H9 (cell line): ENCODE measurements at regions not wholly inside any gene's neighbourhood (a gene's known extent, or its start where the extent isn't known, plus 50 kb on each side); places are given as distances from the start of the nearest gene placed in this dataset.

Experiments used
- DNase-seq: peaks from one replicate; pipeline ENCODE4 v3.0.0-alpha.2; 2017
- H2AFZ ChIP-seq: one replicate; pipeline ENCODE4 v1.6.1; 2013; ENCODE audit warnings: mild to moderate bottlenecking, low read length, control low read depth, moderate library complexity
- H2AK5ac ChIP-seq: 2 replicates; pipeline ENCODE4 v1.6.1; 2013; ENCODE audit warnings: low read length, control low read depth, mixed read lengths; ENCODE audit not compliant: insufficient read length
- H2BK120ac ChIP-seq: one replicate; pipeline ENCODE4 v1.6.1; 2013; ENCODE audit warnings: low read depth, mild to moderate bottlenecking, low read length, control low read depth, inconsistent platforms; ENCODE audit not compliant: poor library complexity, severe bottlenecking
- H2BK12ac ChIP-seq: 2 replicates; pipeline ENCODE4 v1.6.1; 2013; ENCODE audit warnings: low read length, control low read depth, mixed read lengths, low read depth; ENCODE audit not compliant: insufficient read length
- H2BK15ac ChIP-seq: 2 replicates; pipeline ENCODE4 v1.6.1; 2013; ENCODE audit warnings: low read depth, low read length, control low read depth
- H2BK20ac ChIP-seq: one replicate; pipeline ENCODE4 v1.6.1; 2013; ENCODE audit warnings: low read depth, mild to moderate bottlenecking, low read length, control low read depth, inconsistent platforms; ENCODE audit not compliant: poor library complexity, severe bottlenecking
- H2BK5ac ChIP-seq: 2 replicates; pipeline ENCODE4 v1.6.1; 2013; ENCODE audit warnings: low read length, control low read depth, mixed read lengths; ENCODE audit not compliant: insufficient read length
- H3K14ac ChIP-seq: 2 replicates; pipeline ENCODE4 v1.6.1; 2013; ENCODE audit warnings: low read length, control low read depth; ENCODE audit not compliant: insufficient read depth
- H3K18ac ChIP-seq: 2 replicates; pipeline ENCODE4 v1.6.1; 2013; ENCODE audit warnings: low read depth, mild to moderate bottlenecking, mixed read lengths, low read length, control low read depth; ENCODE audit not compliant: insufficient read length
- H3K23ac ChIP-seq: 2 replicates; pipeline ENCODE4 v1.6.1; 2013; ENCODE audit warnings: low read length, control low read depth, mixed read lengths, low read depth; ENCODE audit not compliant: insufficient read length
- H3K23me2 ChIP-seq: 2 replicates; pipeline ENCODE4 v1.6.1; 2013; ENCODE audit warnings: low read depth, mild to moderate bottlenecking, mixed read lengths, low read length, control low read depth; ENCODE audit not compliant: insufficient read length, poor library complexity, severe bottlenecking
- H3K27ac ChIP-seq: 2 replicates; pipeline ENCODE4 v1.5.1; 2013; ENCODE audit warnings: low read length, control low read depth, mixed read lengths, low read depth; ENCODE audit not compliant: insufficient read length
- H3K27me3 ChIP-seq: 2 replicates; pipeline ENCODE4 v1.6.1; 2013; ENCODE audit warnings: low read length, control low read depth, inconsistent platforms; ENCODE audit not compliant: insufficient read depth
- H3K4ac ChIP-seq: 2 replicates; pipeline ENCODE4 v1.6.1; 2013; ENCODE audit warnings: low read depth, mild to moderate bottlenecking, control low read depth, inconsistent platforms, low read length, moderate library complexity
- H3K4me1 ChIP-seq: 2 replicates; pipeline ENCODE4 v1.6.1; 2013; ENCODE audit warnings: low read length, control low read depth, inconsistent platforms; ENCODE audit not compliant: insufficient read depth
- H3K4me2 ChIP-seq: 2 replicates; pipeline ENCODE4 v1.6.1; 2013; ENCODE audit warnings: low read length, control low read depth, mixed read lengths; ENCODE audit not compliant: insufficient read length, insufficient read depth
- H3K56ac ChIP-seq: 2 replicates; pipeline ENCODE4 v1.6.1; 2013; ENCODE audit warnings: low read depth, mild to moderate bottlenecking, mixed read lengths, low read length, control low read depth; ENCODE audit not compliant: insufficient read length
- H3K79me1 ChIP-seq: 2 replicates; pipeline ENCODE4 v1.6.1; 2013; ENCODE audit warnings: low read depth, mild to moderate bottlenecking, moderate library complexity, low read length, control low read depth, inconsistent platforms; ENCODE audit not compliant: insufficient read depth, poor library complexity, severe bottlenecking
- H3K79me2 ChIP-seq: 2 replicates; pipeline ENCODE4 v1.6.1; 2013; ENCODE audit warnings: low read length, control low read depth, inconsistent platforms; ENCODE audit not compliant: insufficient read depth
- H3K9ac ChIP-seq: 2 replicates; pipeline ENCODE4 v1.6.1; 2013; ENCODE audit warnings: low read length, control low read depth, mixed read lengths; ENCODE audit not compliant: insufficient read length; ENCODE audit errors: extremely low read depth
- H3K9me3 ChIP-seq: one replicate; pipeline ENCODE4 v1.6.1; 2013; ENCODE audit warnings: low read depth, low read length, inconsistent platforms; ENCODE audit not compliant: control insufficient read depth
- H3T11ph ChIP-seq: one replicate; pipeline ENCODE4 v1.6.1; 2013; ENCODE audit warnings: mild to moderate bottlenecking, low read length, control low read depth, inconsistent platforms
- H4K20me1 ChIP-seq: one replicate; pipeline ENCODE4 v1.6.1; 2013; ENCODE audit not compliant: control insufficient read depth, insufficient read length, insufficient read depth
- H4K5ac ChIP-seq: 2 replicates; pipeline ENCODE4 v1.6.1; 2013; ENCODE audit warnings: low read depth, mild to moderate bottlenecking, mixed read lengths, low read length, control low read depth; ENCODE audit not compliant: insufficient read length
- H4K8ac ChIP-seq: replicated peaks from 2 replicates; pipeline ENCODE4 v1.6.1; 2013; ENCODE audit warnings: low read length, control low read depth, mixed read lengths, low read depth; ENCODE audit not compliant: insufficient read length
- H4K91ac ChIP-seq: 2 replicates; pipeline ENCODE4 v1.6.1; 2013; ENCODE audit warnings: low read depth, mild to moderate bottlenecking, moderate library complexity, mixed read lengths, low read length, control low read depth; ENCODE audit not compliant: insufficient read length
- H3K27ac Mint-ChIP-seq, 3 experiments: 2 replicates in 2 of 3; 3 replicates in 1 of 3; pipeline ENCODE4 v1.8.0; 2020 to 2021; ENCODE audit warnings: mixed read lengths in 3 of 3, mild to moderate bottlenecking in 1 of 3, moderate library complexity in 1 of 3
- H3K27me3 Mint-ChIP-seq: 2 replicates; pipeline ENCODE4 v1.8.0; 2021; ENCODE audit warnings: low read depth, mild to moderate bottlenecking, moderate library complexity, mixed read lengths
- H3K36me3 Mint-ChIP-seq, 3 experiments: 2 replicates in 2 of 3; 3 replicates in 1 of 3; pipeline ENCODE4 v1.8.0; 2020 to 2021; ENCODE audit warnings: low read depth in 3 of 3, mixed read lengths in 3 of 3; ENCODE audit not compliant: insufficient read depth in 1 of 3
- H3K4me1 Mint-ChIP-seq, 2 experiments: 2 replicates each; pipeline ENCODE4 v1.8.0; 2020; ENCODE audit warnings: mixed read lengths in 2 of 2
- H3K4me3 Mint-ChIP-seq, 2 experiments: 2 replicates in 1 of 2; 3 replicates in 1 of 2; pipeline ENCODE4 v1.8.0; 2020 to 2021; ENCODE audit warnings: mild to moderate bottlenecking in 2 of 2, mixed read lengths in 2 of 2, moderate library complexity in 1 of 2
- H3K9me3 Mint-ChIP-seq, 2 experiments: 2 replicates in 1 of 2; 3 replicates in 1 of 2; pipeline ENCODE4 v1.8.0; 2020; ENCODE audit warnings: mild to moderate bottlenecking in 2 of 2, mixed read lengths in 2 of 2, moderate library complexity in 1 of 2
- WGBS: extraction: QIAGEN DNeasy Blood & Tissue Kit; methylation state at CpG from one replicate; pipeline ENCODE4 v1.1.7; 2013; ENCODE audit warnings: missing lambda C conversion rate, low lambda C conversion rate, mixed read lengths; ENCODE audit not compliant: insufficient read length; ENCODE audit errors: extremely low coverage; 5-methylcytosine and 5-hydroxymethylcytosine counted together
- TF ChIP-seq, protein P1 (sequence below): fragments of 200-600 bp; sonication (generic); conservative IDR thresholded peaks from 3 replicates; pipeline ENCODE4 v1.8.0; 2021; ENCODE audit warnings: antibody characterized with exemption, mild to moderate bottlenecking

DNA sequence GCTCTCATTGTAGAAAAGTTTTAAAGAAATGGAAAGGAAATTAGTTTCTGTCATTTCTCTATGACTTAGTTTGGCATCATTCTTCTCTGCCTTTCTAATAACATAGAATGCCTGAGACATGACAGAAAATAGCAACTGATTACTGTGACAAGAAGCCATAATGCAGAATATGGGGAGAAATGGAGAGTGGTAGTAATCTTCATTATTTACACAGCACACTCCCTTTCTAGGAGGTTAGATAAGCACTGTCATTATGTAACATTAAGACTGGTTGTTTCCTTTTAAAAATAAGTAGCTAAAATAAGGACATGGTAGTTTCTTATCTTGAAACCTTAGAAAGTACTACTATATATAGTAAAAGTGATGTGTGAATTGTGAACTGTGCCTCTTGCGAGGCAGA, 1227.9 kb upstream of the PABPC4L start:
- no peak overlapping the region for H3K4me2 ChIP-seq

More for the DNA sequence above, 1227.9 kb upstream of the PABPC4L start:
- H3K27me3 Mint-ChIP-seq, result no peaks in the 10 kb centered on the region
- H3K27me3 ChIP-seq, result no peaks in the 10 kb centered on the region
- no peaks in the 10 kb centered on the region for H3K9me3 ChIP-seq
- no peaks in the 10 kb centered on the region for H3K36me3 Mint-ChIP-seq
- no peak overlapping the region for H3K27ac ChIP-seq
- no peaks in the 10 kb centered on the region for H3K79me2 ChIP-seq
- H3K4me1 Mint-ChIP-seq, result no peaks in the 10 kb centered on the region
- H2BK20ac ChIP-seq, result no peak overlapping the region
- no peak overlapping the region for H4K8ac ChIP-seq
- no peaks in the 10 kb centered on the region for H3K79me1 ChIP-seq
- no peak overlapping the region for H3K27ac Mint-ChIP-seq
- H2BK120ac ChIP-seq, result no peak overlapping the region
- no peaks in the 10 kb centered on the region for H3K23me2 ChIP-seq
- H2BK15ac ChIP-seq, result no peak overlapping the region
- no CpG with 5 or more reads among the region's 1 CpG for WGBS
- no peak overlapping the region for H4K5ac ChIP-seq
- TF ChIP-seq, protein P1, sequence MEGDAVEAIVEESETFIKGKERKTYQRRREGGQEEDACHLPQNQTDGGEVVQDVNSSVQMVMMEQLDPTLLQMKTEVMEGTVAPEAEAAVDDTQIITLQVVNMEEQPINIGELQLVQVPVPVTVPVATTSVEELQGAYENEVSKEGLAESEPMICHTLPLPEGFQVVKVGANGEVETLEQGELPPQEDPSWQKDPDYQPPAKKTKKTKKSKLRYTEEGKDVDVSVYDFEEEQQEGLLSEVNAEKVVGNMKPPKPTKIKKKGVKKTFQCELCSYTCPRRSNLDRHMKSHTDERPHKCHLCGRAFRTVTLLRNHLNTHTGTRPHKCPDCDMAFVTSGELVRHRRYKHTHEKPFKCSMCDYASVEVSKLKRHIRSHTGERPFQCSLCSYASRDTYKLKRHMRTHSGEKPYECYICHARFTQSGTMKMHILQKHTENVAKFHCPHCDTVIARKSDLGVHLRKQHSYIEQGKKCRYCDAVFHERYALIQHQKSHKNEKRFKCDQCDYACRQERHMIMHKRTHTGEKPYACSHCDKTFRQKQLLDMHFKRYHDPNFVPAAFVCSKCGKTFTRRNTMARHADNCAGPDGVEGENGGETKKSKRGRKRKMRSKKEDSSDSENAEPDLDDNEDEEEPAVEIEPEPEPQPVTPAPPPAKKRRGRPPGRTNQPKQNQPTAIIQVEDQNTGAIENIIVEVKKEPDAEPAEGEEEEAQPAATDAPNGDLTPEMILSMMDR, result no peak
- H4K20me1 ChIP-seq, result no peaks in the 10 kb centered on the region
- H2AFZ ChIP-seq, result no peak overlapping the region
- no peak overlapping the region for H3K23ac ChIP-seq
- no peak overlapping the region for H3K56ac ChIP-seq
- no peak overlapping the region for H3K18ac ChIP-seq
- no peak overlapping the region for H3K14ac ChIP-seq
- H4K91ac ChIP-seq, result no peak overlapping the region
- H3K9ac ChIP-seq, result no peak overlapping the region
- no peaks in the 10 kb centered on the region for H3K4me1 ChIP-seq
- no peaks in the 10 kb centered on the region for H3K9me3 Mint-ChIP-seq
- no peak overlapping the region for H3K4ac ChIP-seq
- H2BK5ac ChIP-seq, result no peak overlapping the region
- H2BK12ac ChIP-seq, result no peak overlapping the region
- H3K4me3 Mint-ChIP-seq, result no peak overlapping the region
- no peak for DNase-seq
- H2AK5ac ChIP-seq, result no peak overlapping the region
- no peak overlapping the region for H3T11ph ChIP-seq
